ENCODE measurements at regions not wholly inside any gene's neighbourhood (a gene's known extent, or its start where the extent isn't known, plus 50 kb on each side); places are given as distances from the start of the nearest gene placed in this dataset.

DNA sequence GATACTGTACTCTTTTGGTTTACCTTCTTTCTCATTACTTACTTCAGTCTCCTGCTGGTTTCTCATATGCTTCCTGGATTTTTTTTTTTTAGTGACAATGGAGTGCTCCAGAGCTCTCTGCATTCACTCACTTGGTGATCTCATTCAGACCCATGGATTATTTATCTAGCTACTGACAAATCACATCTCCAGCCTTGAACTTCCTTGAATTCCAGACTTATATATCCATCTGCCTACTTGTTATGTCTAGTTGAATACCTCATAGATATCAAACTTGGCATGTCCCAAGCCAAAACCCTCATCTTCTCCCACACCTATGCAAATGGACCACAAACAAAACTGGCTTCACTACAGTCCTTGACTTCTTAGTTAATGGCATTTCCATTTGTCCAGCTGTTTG, 234.7 kb upstream of the ZPLD1 start:
- H4K20me1 ChIP-seq (ENCODE audit: insufficient read depth, low read length): no peaks in the 10 kb centered on the region
- no peaks in the 10 kb centered on the region for H3K36me3 ChIP-seq (replicated peaks; ENCODE audit: low read depth, low read length)
- TF ChIP-seq, protein P1, sequence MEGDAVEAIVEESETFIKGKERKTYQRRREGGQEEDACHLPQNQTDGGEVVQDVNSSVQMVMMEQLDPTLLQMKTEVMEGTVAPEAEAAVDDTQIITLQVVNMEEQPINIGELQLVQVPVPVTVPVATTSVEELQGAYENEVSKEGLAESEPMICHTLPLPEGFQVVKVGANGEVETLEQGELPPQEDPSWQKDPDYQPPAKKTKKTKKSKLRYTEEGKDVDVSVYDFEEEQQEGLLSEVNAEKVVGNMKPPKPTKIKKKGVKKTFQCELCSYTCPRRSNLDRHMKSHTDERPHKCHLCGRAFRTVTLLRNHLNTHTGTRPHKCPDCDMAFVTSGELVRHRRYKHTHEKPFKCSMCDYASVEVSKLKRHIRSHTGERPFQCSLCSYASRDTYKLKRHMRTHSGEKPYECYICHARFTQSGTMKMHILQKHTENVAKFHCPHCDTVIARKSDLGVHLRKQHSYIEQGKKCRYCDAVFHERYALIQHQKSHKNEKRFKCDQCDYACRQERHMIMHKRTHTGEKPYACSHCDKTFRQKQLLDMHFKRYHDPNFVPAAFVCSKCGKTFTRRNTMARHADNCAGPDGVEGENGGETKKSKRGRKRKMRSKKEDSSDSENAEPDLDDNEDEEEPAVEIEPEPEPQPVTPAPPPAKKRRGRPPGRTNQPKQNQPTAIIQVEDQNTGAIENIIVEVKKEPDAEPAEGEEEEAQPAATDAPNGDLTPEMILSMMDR (IDR thresholded peaks at IDR 0.05; ENCODE audit: low read depth, low read length): no peak
- no peak for TF ChIP-seq EZH2phosphoT487 (IDR thresholded peaks at IDR 0.05; ENCODE audit: low read depth)
- H3K4me3 ChIP-seq (ENCODE audit: low read length): no peak overlapping the region
- H2AFZ ChIP-seq (ENCODE audit: low read depth, low read length): no peak overlapping the region
- no peak overlapping the region for H3K4me2 ChIP-seq (ENCODE audit: low read length)
- H3K9me3 ChIP-seq (ENCODE audit: insufficient read depth, low read length): no peaks in the 10 kb centered on the region
- no peaks in the 10 kb centered on the region for H3K79me2 ChIP-seq (ENCODE audit: low read length)
- no peak overlapping the region for H3K27ac ChIP-seq (ENCODE audit: low read length)
- H3K9ac ChIP-seq (ENCODE audit: low read length): no peak overlapping the region
- peaks cover 8% of the 10 kb centered on the region; the same call in 1 of the 2 replicates for H3K4me1 ChIP-seq (ENCODE audit: low read length)
- no peaks in the 10 kb centered on the region for H3K27me3 ChIP-seq (ENCODE audit: low read depth, low read length)

- Histone ChIP-seq H3K36me3 (replicated peaks; ENCODE audit: low read depth, low read length) (no peaks in the 10 kb centered on the region), H3K9me3 (ENCODE audit: insufficient read depth, low read length) (no peaks in the 10 kb centered on the region), H3K27me3 (ENCODE audit: low read depth, low read length) (no peaks in the 10 kb centered on the region), H3K9ac (ENCODE audit: low read length) (no peak overlapping the region), H3K79me2 (ENCODE audit: low read length) (no peaks in the 10 kb centered on the region), H4K20me1 (ENCODE audit: insufficient read depth, low read length) (no peaks in the 10 kb centered on the region), H3K4me1 (ENCODE audit: low read length) (peaks cover 9% of the 10 kb centered on the region), H3K4me2 (ENCODE audit: low read length) (no peak overlapping the region), H2AFZ (ENCODE audit: low read depth, low read length) (no peak overlapping the region), H3K4me3 (ENCODE audit: low read length) (no peak overlapping the region), H3K27ac (ENCODE audit: low read length) (no peak overlapping the region)
- TF ChIP-seq EZH2phosphoT487 (IDR thresholded peaks at IDR 0.05; ENCODE audit: low read depth): no peak
- TF ChIP-seq, protein P1 (IDR thresholded peaks at IDR 0.05; ENCODE audit: low read depth, low read length): no peak
Measured at GRCh38 chr3:102200560-102200959, 234.3 kb upstream of the ZPLD1 start.

DNA sequence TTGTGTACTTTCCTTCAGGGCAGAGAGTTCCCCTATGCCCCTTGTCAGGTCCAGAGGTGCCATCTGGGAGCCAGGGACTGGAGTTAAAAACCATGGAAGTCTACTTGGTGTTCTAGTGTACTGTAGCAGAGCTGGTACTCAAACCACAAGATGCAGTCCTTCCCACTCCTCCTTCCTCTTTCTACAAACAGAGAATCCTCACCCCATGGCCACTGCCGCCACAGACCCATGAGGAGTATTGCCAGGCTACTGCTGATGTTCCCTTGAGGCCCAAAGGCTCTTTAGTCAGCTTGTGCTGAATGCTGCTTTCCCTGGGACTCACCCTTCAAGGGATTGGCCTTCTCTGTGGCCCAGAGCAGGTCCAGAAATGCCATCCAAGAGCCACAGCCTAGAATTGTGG, 229.2 kb upstream of the ZPLD1 start:
- no peaks in the 10 kb centered on the region for H3K9me3 ChIP-seq (ENCODE audit: insufficient read depth, low read length)
- H2AFZ ChIP-seq (ENCODE audit: low read depth, low read length): 0 out of 2 replicates have a peak overlapping the region, but pooled peaks have one; percentile 11
- no peak overlapping the region for H3K27ac ChIP-seq (ENCODE audit: low read length)
- no peaks in the 10 kb centered on the region for H3K79me2 ChIP-seq (ENCODE audit: low read length)
- H3K4me2 ChIP-seq (ENCODE audit: low read length): no peak overlapping the region
- no peak overlapping the region for H3K9ac ChIP-seq (ENCODE audit: low read length)
- H3K4me1 ChIP-seq (ENCODE audit: low read length): peaks cover 17% of the 10 kb centered on the region
- TF ChIP-seq EZH2phosphoT487 (IDR thresholded peaks at IDR 0.05; ENCODE audit: low read depth): no peak
- TF ChIP-seq, protein P1 (IDR thresholded peaks at IDR 0.05; ENCODE audit: low read depth, low read length): no peak
- H3K36me3 ChIP-seq (replicated peaks; ENCODE audit: low read depth, low read length): no peaks in the 10 kb centered on the region
- no peaks in the 10 kb centered on the region for H3K27me3 ChIP-seq (ENCODE audit: low read depth, low read length)
- no peaks in the 10 kb centered on the region for H4K20me1 ChIP-seq (ENCODE audit: insufficient read depth, low read length)
- H3K4me3 ChIP-seq (ENCODE audit: low read length): no peak overlapping the region

- Histone ChIP-seq H3K4me1 (ENCODE audit: low read length) (peaks cover 13% of the 10 kb centered on the region), H3K36me3 (replicated peaks; ENCODE audit: low read depth, low read length) (no peaks in the 10 kb centered on the region), H3K4me2 (ENCODE audit: low read length) (no peak overlapping the region), H4K20me1 (ENCODE audit: insufficient read depth, low read length) (no peaks in the 10 kb centered on the region), H3K27ac (ENCODE audit: low read length) (no peak overlapping the region), H3K9ac (ENCODE audit: low read length) (no peak overlapping the region), H3K9me3 (ENCODE audit: insufficient read depth, low read length) (no peaks in the 10 kb centered on the region), H2AFZ (ENCODE audit: low read depth, low read length) (no peak overlapping the region), H3K4me3 (ENCODE audit: low read length) (no peak overlapping the region), H3K27me3 (ENCODE audit: low read depth, low read length) (no peaks in the 10 kb centered on the region), H3K79me2 (ENCODE audit: low read length) (no peaks in the 10 kb centered on the region)
- TF ChIP-seq EZH2phosphoT487 (IDR thresholded peaks at IDR 0.05; ENCODE audit: low read depth): no peak
- TF ChIP-seq, protein P1 (IDR thresholded peaks at IDR 0.05; ENCODE audit: low read depth, low read length): no peak
Measured at GRCh38 chr3:102206511-102207031, 228.2 kb upstream of the ZPLD1 start.
